HG03354 (cell line): ENCODE measurements at regions not wholly inside any gene's neighbourhood (a gene's known extent, or its start where the extent isn't known, plus 50 kb on each side); places are given as distances from the start of the nearest gene placed in this dataset.

Experiments
- ATAC-seq: cut with Tn5 transposase; IDR thresholded peaks from one replicate; pipeline ENCODE4 v1.9.1; 2021; ENCODE audit warnings: mild to moderate bottlenecking; ENCODE audit not compliant: unreplicated experiment, poor library complexity, severe bottlenecking

DNA sequence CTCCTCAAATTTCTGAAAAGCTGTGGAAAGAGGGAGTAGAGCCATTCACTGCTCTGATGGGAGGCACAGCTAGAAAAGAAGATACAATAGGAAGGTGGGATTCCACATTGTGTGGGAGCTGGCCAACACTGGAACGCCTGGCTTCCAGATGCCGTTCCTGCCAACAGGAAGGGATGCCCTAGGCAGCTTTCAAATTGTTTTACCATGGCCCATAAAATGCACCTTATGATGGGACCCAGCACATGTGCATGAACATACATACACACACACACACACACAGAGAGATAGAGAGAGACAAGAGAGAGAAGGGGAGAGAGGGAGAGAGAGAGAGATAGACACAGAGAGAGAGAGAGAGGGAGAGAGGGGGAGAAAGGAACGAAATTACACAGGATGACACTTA is 86.1 kb upstream of the BZW1 start:
- no peak for ATAC-seq

DNA sequence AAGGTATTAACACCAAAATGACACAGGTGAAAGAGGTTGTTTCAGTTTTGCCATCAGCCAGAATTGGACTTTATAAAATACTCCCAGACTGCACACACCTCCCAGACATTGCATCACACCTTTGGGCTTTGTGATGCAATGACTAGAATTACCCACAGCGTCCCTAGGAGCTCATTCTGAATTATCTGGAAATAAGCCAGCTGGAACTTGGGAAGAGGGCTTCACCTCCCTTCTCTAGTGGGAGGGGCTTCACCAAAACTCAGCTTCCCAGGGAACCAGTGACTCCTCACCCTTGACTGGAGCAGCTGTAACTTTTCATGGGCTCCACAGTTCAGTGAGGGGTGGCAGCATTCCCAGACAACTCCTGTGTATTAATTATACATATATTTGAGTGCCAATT is 83.1 kb upstream of the BZW1 start:
- ATAC-seq, result no peak

DNA sequence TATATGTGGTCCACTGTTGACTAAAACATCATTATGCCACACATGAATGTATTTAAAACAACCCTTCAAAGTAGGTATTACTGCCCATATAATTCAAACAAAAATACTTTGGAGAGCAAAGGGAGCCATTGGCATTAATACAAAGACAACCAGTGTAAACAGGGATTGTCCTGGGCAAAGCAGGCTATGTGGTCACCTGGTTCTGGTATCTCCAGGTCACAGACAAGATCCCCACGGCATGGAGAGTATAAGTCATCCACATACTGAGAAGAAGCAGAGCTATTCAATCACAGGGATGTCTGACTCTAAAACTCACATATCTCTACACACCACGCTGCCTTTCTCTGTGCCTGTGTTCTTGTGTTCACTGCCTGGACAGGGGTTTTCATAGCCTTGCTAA is 81.4 kb upstream of the BZW1 start:
- ATAC-seq, result no peak

DNA sequence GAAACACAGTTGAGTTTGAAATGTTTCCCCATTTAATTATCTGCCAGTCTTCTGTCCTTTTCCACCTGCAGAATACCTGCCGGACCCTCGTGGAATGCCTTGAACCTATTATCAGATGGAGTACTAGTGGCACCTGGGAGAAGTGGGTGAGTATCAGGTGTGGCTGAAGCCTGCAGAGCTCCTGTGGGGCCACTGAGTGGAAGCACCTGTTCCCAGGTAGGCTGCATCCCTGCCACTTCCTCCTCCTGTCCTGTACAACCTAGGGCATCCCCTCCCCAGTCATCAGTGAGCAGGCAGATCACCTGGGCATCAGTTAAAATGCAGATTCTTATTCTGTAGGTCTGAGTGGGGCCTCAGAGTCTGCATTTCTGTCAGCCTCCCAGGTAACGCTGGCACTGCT is 80.8 kb upstream of the BZW1 start:
- no peak for ATAC-seq

DNA sequence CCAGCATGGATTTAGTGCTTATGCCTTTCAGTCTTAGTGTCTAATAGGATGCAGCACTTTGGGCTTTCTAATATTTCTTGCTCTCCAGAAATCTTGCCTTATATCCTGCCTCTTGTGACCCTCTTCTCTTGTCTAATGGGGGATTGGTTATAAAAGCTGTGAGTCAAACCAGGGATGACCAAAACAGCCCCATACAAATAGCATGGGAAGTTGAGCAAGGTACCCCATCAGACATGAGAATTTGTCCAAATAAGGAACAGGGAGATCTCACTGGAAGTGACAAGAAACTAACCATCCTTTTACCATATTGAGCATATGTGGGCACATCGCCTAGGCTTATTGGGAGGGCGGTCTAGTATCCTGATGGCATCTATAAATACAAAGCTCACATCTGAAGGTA is 78.8 kb upstream of the BZW1 start:
- no peak for ATAC-seq

DNA sequence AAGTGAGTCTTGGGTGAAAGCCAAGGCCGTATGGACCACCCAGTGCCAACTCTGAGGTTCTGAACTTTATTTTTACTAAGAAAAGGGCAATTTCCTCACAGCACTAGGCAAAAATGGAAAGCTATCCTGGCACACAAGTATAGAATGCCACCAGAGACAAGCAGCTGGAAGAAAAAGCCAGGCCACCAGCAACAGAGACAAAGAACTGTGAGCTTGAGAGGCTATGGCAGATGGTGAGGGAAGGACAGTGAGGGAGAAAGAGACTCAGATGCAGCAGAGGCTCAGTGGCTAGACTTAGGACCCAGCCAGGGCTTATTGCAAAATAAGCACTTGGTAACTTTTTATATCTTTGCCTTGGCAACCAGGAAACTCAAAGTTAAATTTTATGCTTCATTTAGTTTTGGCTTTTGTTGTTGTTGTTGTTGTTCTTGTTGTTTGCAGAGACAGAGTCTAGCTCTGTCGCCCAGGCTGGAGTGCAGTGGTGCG is 78.0 kb upstream of the BZW1 start:
- no peak for ATAC-seq

DNA sequence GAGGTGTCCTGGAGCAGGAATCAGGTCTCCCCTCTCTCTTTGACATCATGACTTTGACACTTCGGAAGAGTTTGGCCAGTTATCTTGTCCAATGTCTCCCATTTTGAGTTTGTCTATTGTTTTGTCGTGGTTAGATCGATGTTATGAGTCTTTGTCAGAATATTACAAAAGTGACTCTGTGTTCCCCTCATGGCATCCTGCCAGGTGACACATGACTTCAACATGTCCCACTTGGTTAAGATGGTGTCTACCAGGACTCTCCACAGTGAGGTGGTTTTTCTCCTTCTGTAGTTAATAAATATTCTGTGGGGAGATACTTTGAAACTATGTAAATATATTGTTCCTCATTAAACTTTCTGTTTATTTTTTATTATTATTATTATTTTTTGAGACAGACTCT is 76.6 kb upstream of the BZW1 start:
- ATAC-seq, result no peak

DNA sequence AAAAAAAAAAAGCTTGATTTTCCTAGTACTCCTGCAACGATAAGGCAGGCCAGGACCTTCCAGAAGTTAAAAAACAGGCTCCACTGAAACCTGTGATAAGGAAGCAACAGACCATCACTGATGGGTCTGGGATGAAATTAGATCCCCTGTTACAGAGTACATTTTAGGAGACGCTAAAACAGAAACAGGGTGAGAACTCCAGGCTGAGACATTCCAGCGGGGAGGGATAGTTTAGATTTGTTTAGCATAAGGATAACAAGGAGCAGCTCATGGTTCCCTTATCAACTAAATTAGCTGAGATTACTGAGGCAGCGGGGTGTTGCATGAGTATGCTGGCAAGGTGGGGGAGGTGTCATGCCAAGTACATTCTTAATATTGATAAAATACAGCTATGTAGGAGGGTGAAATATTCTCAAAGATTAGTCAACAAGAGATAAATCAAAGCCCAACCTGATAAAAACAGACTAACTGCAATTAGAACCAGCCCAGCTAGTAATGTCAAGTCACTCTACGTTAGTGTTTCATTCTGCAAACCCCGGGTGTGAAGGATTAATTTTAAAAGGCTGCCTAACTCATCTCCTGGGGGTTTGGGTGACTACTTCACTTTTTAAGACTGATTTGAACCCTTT is 75.0 kb upstream of the BZW1 start:
- ATAC-seq, result no peak

DNA sequence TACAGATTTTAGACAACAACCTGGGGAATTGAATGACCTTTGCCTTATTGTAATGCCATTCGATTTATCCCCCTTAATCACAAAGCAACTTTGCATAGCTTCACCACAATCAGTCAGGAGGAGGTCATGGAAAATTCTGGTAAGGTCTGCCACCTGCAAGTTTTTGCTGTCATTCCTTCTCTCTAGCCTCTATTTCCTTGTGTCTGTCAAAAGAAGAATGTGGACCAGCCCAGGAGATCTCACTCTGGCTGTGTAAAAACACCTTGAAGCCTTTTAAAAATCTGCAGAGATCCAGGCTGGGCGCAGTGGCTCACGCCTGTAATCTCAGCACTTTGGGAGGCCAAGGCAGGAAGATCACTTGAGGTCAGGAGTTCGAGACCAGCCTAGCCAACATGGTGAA is 74.1 kb upstream of the BZW1 start:
- ATAC-seq, result no peak

DNA sequence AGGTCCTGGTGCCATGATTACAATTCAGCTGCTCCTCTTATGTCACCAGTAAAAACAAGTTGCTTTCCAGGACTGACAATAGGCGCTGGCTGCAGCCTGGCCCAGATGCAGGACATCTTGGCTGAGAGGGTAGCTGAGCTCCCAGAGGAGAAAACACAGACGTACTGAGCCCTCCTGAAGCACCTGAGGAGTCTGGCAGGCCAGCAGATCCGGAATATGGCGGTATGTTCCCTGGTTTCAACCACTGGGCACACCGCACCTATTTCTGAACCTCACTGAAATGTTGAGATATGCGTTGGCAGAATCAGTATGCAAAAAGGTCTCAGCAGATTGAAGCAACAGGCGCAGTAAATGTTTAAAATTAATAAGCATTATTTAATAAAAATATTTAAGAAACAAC is 73.1 kb upstream of the BZW1 start:
- ATAC-seq, result no peak

DNA sequence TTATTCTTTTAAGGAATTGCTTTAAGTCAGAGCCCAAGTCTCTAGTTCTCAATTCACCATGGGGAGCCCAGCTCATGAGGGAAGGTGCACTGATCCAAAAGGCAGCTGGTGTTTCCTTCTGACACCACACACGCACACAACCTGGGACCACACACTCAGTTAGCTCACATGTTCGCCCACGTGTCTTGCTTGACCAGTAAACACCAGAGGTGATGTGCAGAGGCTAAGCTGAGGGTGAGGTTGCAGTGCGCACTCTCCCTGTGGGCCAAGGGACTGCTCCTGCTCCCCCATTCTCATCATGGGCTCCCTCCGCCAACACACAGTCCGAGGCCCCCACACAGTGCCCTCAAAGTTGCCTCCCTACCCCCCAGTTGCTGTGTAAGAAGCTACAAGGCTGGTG is 70.8 kb upstream of the BZW1 start:
- ATAC-seq, result no peak

DNA sequence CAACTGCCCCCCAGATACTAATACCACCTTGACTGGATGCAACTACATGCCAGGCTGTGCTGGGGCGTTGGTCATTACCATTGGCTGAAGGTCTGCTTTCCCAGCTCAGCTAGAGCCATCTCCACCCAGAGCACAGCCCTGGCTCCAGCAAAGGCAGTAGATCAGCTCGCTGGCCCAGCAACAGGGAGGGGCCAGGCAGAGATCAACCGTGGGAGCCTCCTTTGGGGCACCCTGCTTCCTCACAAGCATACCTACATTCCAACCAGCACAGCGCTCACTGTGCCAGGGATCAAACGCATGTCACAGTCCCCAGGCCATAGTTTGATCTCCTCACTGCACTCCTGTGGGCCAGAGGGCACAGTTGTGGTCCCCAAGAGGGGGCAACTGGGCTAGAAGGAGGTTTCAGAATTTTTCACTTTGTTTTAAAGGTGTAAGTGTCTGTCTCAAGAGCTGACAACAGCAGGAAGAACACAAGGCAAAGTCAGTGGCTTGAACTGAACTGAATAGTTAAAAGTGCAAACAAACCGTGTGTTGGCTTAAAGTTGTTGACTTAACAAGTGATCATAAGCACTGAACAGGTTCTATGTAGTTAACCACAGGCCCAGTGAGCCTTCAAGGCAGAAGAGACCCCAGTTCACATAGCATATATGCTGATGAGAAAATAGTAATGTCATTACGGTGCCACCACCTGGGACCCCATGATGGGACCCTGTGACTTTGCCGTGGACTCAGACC is 70.1 kb upstream of the BZW1 start:
- ATAC-seq, result no peak

DNA sequence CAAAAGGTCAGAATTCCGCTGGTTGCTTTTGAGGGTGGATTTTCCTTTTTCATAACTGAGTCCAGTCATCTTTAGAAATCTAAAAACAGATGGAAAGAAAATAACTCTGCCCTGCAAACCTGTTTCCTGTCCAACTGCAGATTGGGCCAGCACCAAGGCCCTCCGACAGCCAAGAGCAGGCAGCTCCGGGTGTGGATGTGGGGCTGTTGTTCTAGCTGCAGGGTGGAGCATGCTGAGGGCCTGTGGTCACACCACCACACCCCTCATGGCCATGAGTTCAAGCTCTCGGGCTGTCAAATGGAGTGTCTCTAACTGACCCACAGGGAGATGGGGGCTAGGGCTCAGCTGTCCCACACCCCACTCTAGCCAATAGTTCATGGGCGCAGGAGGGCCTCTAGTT is 69.3 kb upstream of the BZW1 start:
- no peak for ATAC-seq

DNA sequence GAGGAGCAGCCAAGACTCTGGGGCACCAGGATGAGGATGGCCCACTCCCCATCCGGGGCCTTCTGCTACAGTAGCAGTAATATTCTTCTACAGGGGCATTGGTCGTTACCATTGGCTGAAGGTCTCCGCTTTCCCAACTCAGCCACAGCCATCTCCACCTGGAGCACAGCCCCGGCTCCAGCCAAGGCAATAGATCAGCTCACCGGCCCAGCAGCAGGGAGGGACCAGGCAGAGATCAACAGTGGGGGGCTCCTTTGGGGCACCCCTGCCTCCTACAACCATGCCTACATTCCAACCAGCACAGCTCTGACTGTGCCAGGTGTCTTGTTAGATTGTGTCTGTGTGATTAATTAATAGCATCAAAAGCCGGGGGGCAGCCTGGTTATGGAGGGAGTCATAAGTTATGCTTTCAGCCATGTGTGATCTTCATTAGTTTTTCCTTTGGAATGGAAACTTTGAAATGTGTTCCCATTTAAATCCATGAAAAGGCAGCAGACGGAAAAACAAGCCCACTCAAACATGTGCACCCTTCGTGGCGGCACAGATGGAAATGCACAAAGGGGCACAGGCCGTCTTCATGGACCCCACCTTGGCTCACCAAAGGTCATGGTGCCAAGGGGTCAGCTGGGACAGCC is 68.6 kb upstream of the BZW1 start:
- ATAC-seq, result no peak

DNA sequence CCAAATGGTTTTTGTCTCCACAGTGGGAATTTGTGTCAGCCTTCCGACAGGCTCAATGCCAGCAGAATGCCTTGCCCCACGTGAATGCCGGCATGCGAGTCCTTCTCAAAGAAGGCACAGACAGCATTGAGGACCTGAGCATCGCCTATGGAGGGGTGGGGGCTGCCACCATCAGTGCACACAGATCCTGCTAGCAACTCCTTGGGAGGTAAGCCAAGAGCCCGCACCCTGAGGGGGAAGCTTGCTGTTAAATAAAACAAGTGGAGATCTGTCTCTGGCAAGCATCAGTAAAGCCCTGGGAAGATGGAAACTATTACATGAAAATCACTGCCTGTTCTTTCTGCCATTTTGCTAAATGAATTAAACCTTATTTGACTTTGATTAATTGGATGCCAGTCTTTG is 67.5 kb upstream of the BZW1 start:
- ATAC-seq, result no peak

DNA sequence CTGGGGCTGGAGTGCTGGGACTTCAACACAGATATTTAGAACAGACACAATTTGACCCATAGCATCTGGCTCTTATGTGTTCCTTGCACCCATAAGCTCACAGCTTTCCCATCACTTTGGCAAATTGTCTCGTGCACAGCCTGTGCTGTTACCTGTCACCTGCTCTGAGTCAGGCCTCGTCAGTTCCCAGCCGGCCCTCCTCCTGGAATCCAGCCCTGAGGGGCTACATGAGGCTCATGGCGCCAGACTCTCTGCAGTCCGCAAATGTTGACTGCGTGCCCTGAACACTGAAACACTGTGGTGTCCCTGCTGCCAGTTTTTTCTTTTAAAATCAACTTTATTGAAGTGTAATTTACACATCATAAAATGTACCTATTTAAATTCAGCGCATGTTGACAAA is 65.4 kb upstream of the BZW1 start:
- no peak for ATAC-seq

DNA sequence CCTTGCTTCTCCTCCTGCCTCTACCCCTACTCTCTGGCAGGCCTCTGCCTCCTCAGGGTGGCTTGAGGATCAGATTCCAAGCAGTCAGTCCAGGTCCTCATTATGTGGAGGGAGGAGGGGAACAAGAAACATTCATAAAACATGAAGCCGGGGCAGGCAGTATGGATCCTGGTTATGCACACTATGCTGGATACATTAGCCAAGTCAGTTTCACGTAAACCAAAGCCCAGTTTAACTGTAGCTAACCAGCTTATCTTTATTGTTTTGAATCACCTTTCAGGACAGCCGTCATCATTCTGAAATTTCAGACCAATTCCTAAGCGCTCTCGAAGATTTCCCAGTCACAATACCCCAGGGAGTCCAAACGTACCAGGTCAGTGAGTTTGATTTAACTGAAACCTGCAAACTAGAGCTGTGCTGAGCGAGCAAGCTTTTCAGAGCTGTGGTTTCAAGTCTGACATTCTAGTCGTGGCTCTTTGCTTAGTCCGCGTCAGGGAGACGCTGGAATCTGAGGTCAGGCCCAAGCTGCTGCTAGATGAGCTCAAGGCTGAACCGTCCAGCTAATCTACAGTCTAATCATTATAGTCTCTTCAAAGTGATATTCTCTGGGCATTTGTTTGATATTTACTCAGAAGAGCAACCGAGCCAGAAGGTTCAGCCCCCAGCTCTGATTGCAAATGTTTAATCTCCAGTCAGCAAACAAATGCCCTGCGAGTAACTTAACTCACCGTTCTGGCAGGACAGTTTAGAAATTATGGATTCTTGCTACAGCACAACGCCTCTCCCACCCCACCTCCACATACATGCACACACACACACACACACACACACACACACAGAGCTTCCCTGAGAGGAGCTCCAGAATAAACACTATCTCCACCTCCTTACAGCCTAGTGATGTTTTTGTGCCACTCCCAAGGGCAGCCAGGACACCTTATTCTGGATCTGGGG is 63.8 kb upstream of the BZW1 start:
- ATAC-seq, result no peak

DNA sequence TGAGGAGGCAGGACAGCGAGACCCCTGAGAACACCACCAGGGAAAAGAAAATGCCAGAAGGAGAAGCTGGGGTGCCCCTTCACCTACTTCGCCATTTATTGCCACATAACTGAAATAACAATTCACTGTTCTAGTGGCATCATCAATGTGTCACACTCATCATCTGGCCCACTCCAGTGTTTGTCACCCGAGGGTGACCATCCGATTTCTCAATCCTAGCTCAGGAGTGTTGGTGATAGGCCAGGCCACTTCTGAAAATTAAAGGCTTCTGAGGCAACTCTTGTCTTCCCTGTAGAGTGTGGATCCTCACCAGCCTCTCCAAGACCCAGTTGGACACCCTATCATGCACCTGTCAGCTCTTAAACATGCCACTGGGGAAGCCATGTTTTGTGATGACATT is 62.9 kb upstream of the BZW1 start:
- ATAC-seq, result no peak

DNA sequence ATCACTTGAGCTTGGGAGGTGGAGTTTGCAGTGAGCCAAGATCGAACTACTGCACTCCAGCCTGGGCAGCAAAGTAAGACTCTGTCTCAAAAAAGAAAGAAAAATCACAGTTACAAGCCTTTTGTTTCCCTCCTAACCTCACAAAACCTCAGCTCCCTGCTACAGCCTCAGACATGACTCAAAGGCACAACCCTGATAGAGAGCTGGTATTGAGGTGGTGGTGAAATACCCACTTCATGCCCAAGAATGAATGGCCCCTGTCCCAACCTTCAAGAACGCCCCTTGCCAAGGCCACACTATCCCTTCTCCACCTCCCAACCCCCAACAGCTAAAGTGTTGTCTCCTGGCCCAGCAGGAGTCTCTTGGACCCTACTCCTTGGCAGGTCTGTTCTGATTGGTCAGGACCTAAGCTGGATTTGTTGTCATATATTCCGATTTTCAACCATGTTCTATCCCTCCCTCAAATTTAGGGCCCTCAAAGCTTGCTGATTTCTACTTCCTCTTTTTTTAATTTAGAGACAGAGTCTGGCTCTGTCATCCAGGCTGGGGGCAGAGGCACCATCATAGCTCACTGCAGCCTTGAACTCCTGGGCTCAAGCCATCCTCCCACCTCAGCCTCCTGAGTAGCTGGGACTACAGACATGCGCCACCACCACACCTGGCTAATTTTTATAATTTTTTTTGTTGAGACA is 61.9 kb upstream of the BZW1 start:
- no peak for ATAC-seq
